BLaER1 treated with 17β-estradiol and CSF1 and Interleukin-3, amounts not matched to agents 10 nM and 100 nM (cell line): ENCODE measurements at regions not wholly inside any gene's neighbourhood (a gene's known extent, or its start where the extent isn't known, plus 50 kb on each side); places are given as distances from the start of the nearest gene placed in this dataset.

Source experiments
- H3K27ac ChIP-seq, 11 experiments: shearing (Covaris generic); formaldehyde crosslinking; 2 replicates each; pipeline ENCODE4 v1.8.1; 2022
- H3K27me3 ChIP-seq, 11 experiments: shearing (Covaris generic); formaldehyde crosslinking; 2 replicates each; pipeline ENCODE4 v1.8.1; 2022
- H3K36me3 ChIP-seq, 11 experiments: shearing (Covaris generic); formaldehyde crosslinking; 2 replicates each; pipeline ENCODE4 v1.8.1; 2022
- H3K4me1 ChIP-seq, 10 experiments: shearing (Covaris generic); formaldehyde crosslinking; 2 replicates each; pipeline ENCODE4 v1.8.1; 2022
- H3K4me2 ChIP-seq, 11 experiments: shearing (Covaris generic); formaldehyde crosslinking; 2 replicates each; pipeline ENCODE4 v1.8.1; 2022
- H3K4me3 ChIP-seq, 10 experiments: shearing (Covaris generic); formaldehyde crosslinking; 2 replicates each; pipeline ENCODE4 v1.8.1; 2022
- H3K9ac ChIP-seq, 11 experiments: shearing (Covaris generic); formaldehyde crosslinking; 2 replicates each; pipeline ENCODE4 v1.8.1; 2022
- H3K9me3 ChIP-seq, 11 experiments: shearing (Covaris generic); formaldehyde crosslinking; replicated peaks in 1 of 11; 2 replicates each; pipeline ENCODE4 v1.8.1; 2022
- H4K20me1 ChIP-seq, 11 experiments: shearing (Covaris generic); formaldehyde crosslinking; 2 replicates each; pipeline ENCODE4 v1.8.1; 2022
- Cebpa-rat ChIP-seq, 11 experiments: shearing (Covaris generic); IDR thresholded peaks; 2 replicates each; pipeline ENCODE4 v1.8.1; 2022

GRCh38 chr3:194939532-194939909 is 253.8 kb downstream of the FAM43A start:
- no peak overlapping the region for H3K27ac ChIP-seq
- H3K36me3 ChIP-seq = no peaks in the 10 kb centered on the region
- no peak overlapping the region for H3K9ac ChIP-seq
- no peaks in the 10 kb centered on the region for H3K27me3 ChIP-seq
- H3K9me3 ChIP-seq = peaks cover 0 to 10% (median 0%) of the 10 kb centered on the region in 11 experiments; a peak in 3 of 22 replicates
- peaks cover 11 to 57% (median 26%) of the 10 kb centered on the region in 10 experiments for H3K4me1 ChIP-seq
- H4K20me1 ChIP-seq = no peaks in the 10 kb centered on the region
- H3K4me2 ChIP-seq = peak overlapping the region in 2 of 11 experiments; percentile 11 to 14; a peak in 2 of 22 replicates
- no peak overlapping the region for H3K4me3 ChIP-seq
- no peak for TF ChIP-seq Cebpa-rat (IDR thresholded peaks at IDR 0.05)

- Histone ChIP-seq H3K27ac (no peak overlapping the region), H3K4me1 (peaks cover 17 to 58% (median 31%) of the 10 kb centered on the region in 10 experiments), H4K20me1 (no peaks in the 10 kb centered on the region), H3K36me3 (no peaks in the 10 kb centered on the region), H3K27me3 (no peaks in the 10 kb centered on the region), H3K4me3 (no peak overlapping the region), H3K9ac (no peak overlapping the region), H3K4me2 (peak overlapping the region in 3 of 11 experiments; percentile 11 to 69 (median 47); a peak in 6 of 22 replicates), H3K9me3 (peaks cover 0 to 10% (median 0%) of the 10 kb centered on the region in 11 experiments; a peak in 3 of 22 replicates)
- no peak for TF ChIP-seq Cebpa-rat (IDR thresholded peaks at IDR 0.05)
Observed at GRCh38 chr3:194939949-194940770, 254.5 kb downstream of the FAM43A start.

GRCh38 chr3:194941360-194941955 is 255.8 kb downstream of the FAM43A start:
- Histone ChIP-seq H3K9ac (no peak overlapping the region), H3K4me3 (no peak overlapping the region), H3K4me1 (peaks cover 30 to 65% (median 43%) of the 10 kb centered on the region in 10 experiments), H3K4me2 (peak overlapping the region in 7 of 11 experiments; percentile 4 to 91 (median 85); a peak in 11 of 22 replicates), H3K36me3 (no peaks in the 10 kb centered on the region), H3K27ac (peak overlapping the region in 4 of 11 experiments; percentile 14 to 75 (median 67); a peak in 5 of 22 replicates), H4K20me1 (no peaks in the 10 kb centered on the region), H3K27me3 (no peaks in the 10 kb centered on the region), H3K9me3 (peaks cover 0 to 10% (median 0%) of the 10 kb centered on the region in 11 experiments; a peak in 3 of 22 replicates)
- TF ChIP-seq Cebpa-rat (IDR thresholded peaks at IDR 0.05) = no peak

GRCh38 chr3:194941956-194942511 is 256.4 kb downstream of the FAM43A start:
- no peak overlapping the region for H3K4me3 ChIP-seq
- H3K27ac ChIP-seq = peak overlapping the region in 6 of 11 experiments; percentile 7 to 75 (median 64); a peak in 9 of 22 replicates
- H3K9me3 ChIP-seq = peaks cover 0 to 10% (median 0%) of the 10 kb centered on the region in 11 experiments; a peak in 5 of 22 replicates
- H3K36me3 ChIP-seq = no peaks in the 10 kb centered on the region
- H3K9ac ChIP-seq = peak overlapping the region in 1 of 11 experiments; percentile 16; a peak in 1 of 22 replicates
- peak overlapping the region; percentile 10 to 91 (median 58); a peak in 16 of 22 replicates for H3K4me2 ChIP-seq
- H4K20me1 ChIP-seq = no peaks in the 10 kb centered on the region
- H3K4me1 ChIP-seq = peaks cover 33 to 66% (median 43%) of the 10 kb centered on the region in 10 experiments
- no peaks in the 10 kb centered on the region for H3K27me3 ChIP-seq
- no peak for TF ChIP-seq Cebpa-rat (IDR thresholded peaks at IDR 0.05)

GRCh38 chr3:194944526-194944925 is 258.8 kb downstream of the FAM43A start:
- H3K9ac ChIP-seq = no peak overlapping the region
- no peak for TF ChIP-seq Cebpa-rat (IDR thresholded peaks at IDR 0.05)
- H3K4me2 ChIP-seq = peak overlapping the region; percentile 21 to 76 (median 65); a peak in 16 of 22 replicates
- no peak overlapping the region for H3K27ac ChIP-seq
- no peaks in the 10 kb centered on the region for H3K36me3 ChIP-seq
- no peaks in the 10 kb centered on the region for H4K20me1 ChIP-seq
- peaks cover 10 to 23% (median 16%) of the 10 kb centered on the region in 11 experiments; a peak in 19 of 22 replicates for H3K9me3 ChIP-seq
- H3K4me3 ChIP-seq = no peak overlapping the region
- no peaks in the 10 kb centered on the region for H3K27me3 ChIP-seq
- H3K4me1 ChIP-seq = peaks cover 35 to 66% (median 48%) of the 10 kb centered on the region in 10 experiments

GRCh38 chr3:194945508-194945907 is 259.8 kb downstream of the FAM43A start:
- no peaks in the 10 kb centered on the region for H3K36me3 ChIP-seq

GRCh38 chr3:194946091-194946490 is 260.4 kb downstream of the FAM43A start:
- H3K4me1 ChIP-seq = peaks cover 39 to 62% (median 51%) of the 10 kb centered on the region in 10 experiments

More at GRCh38 chr3:194945508-194945907, 259.8 kb downstream of the FAM43A start:
- Histone ChIP-seq H3K27ac (peak overlapping the region in 3 of 11 experiments; percentile 24 to 26 (median 24); a peak in 2 of 22 replicates), H3K9ac (no peak overlapping the region), H3K9me3 (peaks cover 10 to 30% (median 22%) of the 10 kb centered on the region in 11 experiments; a peak in 19 of 22 replicates), H3K27me3 (no peaks in the 10 kb centered on the region), H3K4me3 (no peak overlapping the region), H4K20me1 (no peaks in the 10 kb centered on the region), H3K4me1 (peaks cover 42 to 62% (median 48%) of the 10 kb centered on the region in 10 experiments), H3K4me2 (peak overlapping the region; percentile 21 to 76 (median 65))
- no peak for TF ChIP-seq Cebpa-rat (IDR thresholded peaks at IDR 0.05)

GRCh38 chr3:194949592-194949991 is 263.9 kb downstream of the FAM43A start:
- Histone ChIP-seq H3K4me1 (peaks cover 19 to 65% (median 61%) of the 10 kb centered on the region in 10 experiments), H3K9ac (no peak overlapping the region), H3K4me3 (no peak overlapping the region), H4K20me1 (no peaks in the 10 kb centered on the region), H3K9me3 (peaks cover 10 to 30% (median 22%) of the 10 kb centered on the region in 11 experiments; a peak in 19 of 22 replicates), H3K36me3 (no peaks in the 10 kb centered on the region), H3K27ac (no peak overlapping the region), H3K4me2 (peak overlapping the region in 8 of 11 experiments; percentile 28 to 82 (median 62); a peak in 16 of 22 replicates), H3K27me3 (no peaks in the 10 kb centered on the region)
- no peak for TF ChIP-seq Cebpa-rat (IDR thresholded peaks at IDR 0.05)

More at GRCh38 chr3:194946091-194946490, 260.4 kb downstream of the FAM43A start:
- H4K20me1 ChIP-seq = no peaks in the 10 kb centered on the region
- peaks cover 10 to 30% (median 22%) of the 10 kb centered on the region in 11 experiments; a peak in 19 of 22 replicates for H3K9me3 ChIP-seq
- TF ChIP-seq Cebpa-rat (IDR thresholded peaks at IDR 0.05) = no peak
- no peaks in the 10 kb centered on the region for H3K36me3 ChIP-seq
- no peak overlapping the region for H3K27ac ChIP-seq
- H3K9ac ChIP-seq = no peak overlapping the region
- no peaks in the 10 kb centered on the region for H3K27me3 ChIP-seq
- H3K4me2 ChIP-seq = peak overlapping the region in 9 of 11 experiments; percentile 45 to 76 (median 66); a peak in 18 of 22 replicates
- no peak overlapping the region for H3K4me3 ChIP-seq
